Activated effector memory CD4-positive, alpha-beta T cell treated with Interleukin-2 at 50 U/mL for 16 hours (primary cell): ENCODE measurements at regions not wholly inside any gene's neighbourhood (a gene's known extent, or its start where the extent isn't known, plus 50 kb on each side); places are given as distances from the start of the nearest gene placed in this dataset.

Experiments
- DNase-seq: peaks from one replicate; pipeline ENCODE4 v3.0.0-alpha.2; 2020

DNA sequence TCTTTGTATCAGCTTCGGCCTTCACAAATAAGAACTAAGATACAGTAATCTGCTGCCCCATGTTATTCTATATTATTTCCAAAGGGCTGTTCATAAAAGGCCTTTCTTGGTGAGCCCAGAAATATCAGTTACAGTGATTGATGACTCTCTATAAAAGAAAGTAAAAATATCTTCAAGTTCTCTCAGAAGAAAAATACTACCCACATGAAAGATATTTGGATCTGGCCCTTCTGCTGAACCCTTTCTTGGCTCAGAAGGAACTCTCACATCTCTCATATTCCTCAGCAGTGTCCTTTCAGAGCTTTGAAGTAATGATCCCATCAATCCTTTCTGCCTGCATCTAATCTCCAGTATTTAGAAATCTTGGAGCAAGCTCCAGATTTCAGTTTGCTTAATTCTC, 76.3 kb upstream of the SLITRK1 start:
- no peak for DNase-seq

DNA sequence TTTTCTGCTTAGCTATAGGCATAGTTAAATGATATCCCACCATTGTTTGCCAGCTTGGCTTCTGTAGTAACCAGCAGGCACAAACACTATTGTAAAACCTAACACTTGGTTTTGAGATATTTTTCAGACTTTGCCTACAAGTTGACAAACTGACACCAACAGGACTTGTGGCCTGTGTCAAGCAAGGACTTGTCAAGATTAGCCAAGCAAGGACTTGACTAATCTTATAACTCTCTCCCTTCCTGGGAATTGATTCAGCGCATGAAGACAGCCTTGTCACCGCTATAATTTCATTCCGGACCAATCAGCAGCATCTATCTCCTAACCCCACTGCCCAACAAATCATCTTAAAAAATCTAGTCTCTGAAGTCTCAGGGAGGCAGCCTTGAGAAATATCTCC, 72.7 kb upstream of the SLITRK1 start:
- no peak for DNase-seq

DNA sequence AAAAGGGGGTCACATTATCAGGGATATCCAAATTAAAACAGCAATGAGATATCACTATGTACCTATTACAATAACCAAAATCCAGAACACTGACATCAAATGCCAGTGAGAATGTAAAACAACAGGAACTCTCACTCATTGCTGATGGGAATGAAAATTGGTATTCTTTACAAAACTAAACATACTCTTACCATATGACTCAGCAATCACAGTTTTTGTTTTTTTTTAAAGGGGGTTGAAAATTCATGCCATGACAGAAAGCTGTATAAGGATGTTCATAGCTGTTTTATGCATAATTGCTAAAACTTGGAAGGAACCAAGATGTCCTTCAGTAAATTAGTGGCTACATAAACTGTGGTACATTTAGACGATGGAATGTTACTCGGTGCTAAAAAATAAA, 71.6 kb upstream of the SLITRK1 start:
- no peak for DNase-seq

DNA sequence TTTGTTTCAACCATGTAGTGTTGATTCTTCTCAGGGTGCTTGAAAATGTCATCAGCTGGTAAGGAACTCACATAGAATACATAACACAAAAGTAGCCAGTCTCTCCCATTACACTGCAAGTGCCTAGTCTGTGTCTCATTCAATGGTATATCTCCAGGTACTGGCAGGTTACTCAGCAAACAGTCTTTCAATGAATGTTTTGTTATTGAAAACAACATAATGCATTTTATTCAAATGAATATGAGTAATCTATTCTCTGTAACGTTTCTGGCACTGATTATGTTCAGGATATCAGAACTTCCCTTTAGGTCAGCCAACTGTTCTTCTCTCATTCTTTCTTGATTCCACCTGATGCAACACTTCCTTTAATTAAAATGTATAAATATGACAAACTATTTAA, 68.0 kb upstream of the SLITRK1 start:
- DNase-seq = no peak

DNA sequence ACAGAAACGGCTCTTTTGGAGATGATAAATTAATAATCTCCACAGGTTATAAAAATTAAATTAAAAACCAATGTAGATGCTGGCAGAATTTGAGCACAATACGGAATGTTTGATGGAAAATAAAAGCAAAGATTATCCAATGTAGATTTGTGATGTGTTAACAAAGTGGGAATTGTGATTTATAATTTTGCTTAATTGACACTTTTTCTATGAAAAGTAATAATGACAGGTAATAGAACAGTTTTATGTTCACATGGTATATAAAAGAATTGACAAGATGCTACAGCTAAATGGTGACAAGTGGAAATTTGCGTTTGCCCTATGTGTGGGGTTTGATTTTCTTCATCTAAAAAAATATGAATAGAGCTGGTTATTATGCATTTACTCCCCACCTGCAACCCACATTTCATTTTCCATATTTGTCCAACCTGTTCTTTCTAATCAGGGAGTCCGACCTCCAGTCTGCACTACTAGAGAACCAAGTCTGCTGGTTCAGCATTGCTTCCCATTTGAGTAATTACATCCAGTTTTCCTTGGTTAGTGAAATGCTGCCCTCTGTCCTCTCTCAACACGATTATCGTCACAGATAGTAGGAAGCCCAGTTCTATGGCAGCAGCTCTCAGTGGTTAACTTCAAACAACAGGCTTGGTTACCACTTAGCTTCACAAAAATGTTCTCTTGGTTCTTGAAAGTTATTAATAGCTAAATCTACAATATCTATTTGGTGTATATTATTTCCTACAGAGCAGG, 61.4 kb upstream of the SLITRK1 start:
- DNase-seq = no peak

DNA sequence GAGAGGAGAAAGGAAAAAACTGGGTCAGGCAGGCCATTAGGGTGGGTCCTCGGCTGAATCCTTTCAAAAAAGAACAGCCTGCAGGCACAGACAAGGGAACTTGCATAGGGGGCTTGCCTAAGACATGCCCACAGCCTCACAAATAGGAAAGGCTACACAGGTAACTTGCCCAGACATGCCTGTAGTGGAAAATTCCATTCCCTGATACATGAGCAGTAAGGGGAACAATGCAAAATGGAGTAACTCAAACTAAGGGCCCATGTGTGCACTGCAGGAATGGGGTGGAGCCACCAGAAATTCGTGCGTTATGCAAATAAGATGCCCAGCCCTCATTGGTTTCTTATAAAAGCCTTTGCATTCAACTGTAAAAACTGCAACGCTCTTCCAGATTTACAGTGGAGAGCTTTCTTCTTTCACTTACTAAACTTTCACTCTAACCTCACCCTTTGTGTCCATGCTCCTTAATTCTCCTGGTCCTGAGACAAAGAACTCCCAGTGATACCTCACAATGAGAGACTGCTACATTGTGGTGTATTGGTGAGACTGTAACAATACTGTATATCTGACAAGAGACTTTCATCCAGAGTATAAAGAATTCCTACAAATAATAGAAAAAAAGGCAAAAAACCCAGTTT, 59.5 kb upstream of the SLITRK1 start:
- no peak for DNase-seq

DNA sequence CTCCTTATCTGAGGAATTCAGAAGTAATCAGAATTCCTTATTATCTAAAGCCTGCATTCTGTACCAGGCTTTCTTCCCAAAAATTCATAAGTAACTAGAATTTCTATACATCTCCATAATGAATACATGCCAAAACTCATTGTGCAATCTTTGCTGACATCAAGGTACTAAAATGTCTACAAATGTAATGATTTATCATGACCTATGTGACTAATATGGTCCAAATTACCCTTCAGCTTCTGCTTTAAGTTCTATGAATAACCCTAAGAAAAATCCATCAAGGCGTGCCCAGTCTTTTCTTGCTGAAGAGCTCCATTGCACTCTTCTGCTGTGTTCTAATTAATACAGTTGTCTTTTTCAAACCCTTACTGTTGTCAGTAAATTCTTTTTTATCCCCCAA, 58.5 kb upstream of the SLITRK1 start:
- DNase-seq = no peak

DNA sequence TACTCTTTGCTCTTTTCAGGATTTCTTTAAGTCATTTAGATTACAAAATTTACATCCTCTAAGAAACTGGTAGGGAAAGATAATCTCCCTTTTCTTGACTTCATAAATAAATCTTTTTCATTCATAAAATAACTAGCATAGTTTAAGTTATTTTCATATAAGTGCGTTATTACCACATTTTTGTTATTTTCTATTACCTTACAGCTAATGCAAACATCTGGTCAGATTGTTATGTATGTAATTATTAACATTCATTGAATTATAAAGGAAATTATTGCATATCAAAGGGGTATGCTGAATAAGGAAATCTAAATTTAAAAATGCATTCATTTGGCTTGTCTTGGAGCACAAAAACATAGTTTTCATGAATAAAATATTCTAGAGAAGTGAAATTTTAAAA, 55.3 kb upstream of the SLITRK1 start:
- no peak for DNase-seq

DNA sequence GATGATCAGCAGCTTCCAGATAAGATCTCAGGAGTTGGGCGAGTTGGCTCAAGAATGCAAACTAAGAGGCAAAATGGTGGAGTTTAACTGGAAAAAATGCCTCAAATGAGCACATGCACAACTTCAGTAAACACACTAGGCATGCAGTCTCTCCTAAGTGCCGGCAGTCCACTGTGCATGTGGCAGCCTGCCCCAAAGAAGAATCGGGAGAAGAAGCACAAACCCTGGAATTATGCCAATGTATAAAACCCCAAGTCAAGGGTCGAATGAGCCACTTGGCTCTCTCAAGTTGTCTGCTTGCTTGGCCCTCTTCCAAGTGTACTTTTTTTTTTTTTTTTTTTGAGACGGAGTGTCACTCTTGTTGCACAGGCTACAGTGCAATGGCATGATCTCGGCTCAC, 53.3 kb upstream of the SLITRK1 start:
- DNase-seq = no peak
